ENCODE measurements at regions not wholly inside any gene's neighbourhood (a gene's known extent, or its start where the extent isn't known, plus 50 kb on each side); places are given as distances from the start of the nearest gene placed in this dataset.

GRCh38 chr13:70347947-70348620 is 239.8 kb upstream of the KLHL1 start:
- no peak overlapping the region for H3K4me3 Mint-ChIP-seq
- no peaks in the 10 kb centered on the region for H3K36me3 Mint-ChIP-seq (ENCODE audit: low read depth)
- peaks cover 12% of the 10 kb centered on the region for H3K9me3 Mint-ChIP-seq
- ChIA-PET CTCF (no interaction called here), POLR2A (no interaction called here)
- DNase-seq: no peak
- H3K4me1 Mint-ChIP-seq (ENCODE audit: low read depth): no peaks in the 10 kb centered on the region
- TF ChIP-seq CTCF (IDR thresholded peaks at IDR 0.05): no peak
- intact Hi-C loops (cut with micrococcal nuclease): no loop called here
- no peak for ATAC-seq
- no peak overlapping the region for H3K27ac Mint-ChIP-seq
- H3K27me3 Mint-ChIP-seq: no peaks in the 10 kb centered on the region

- H3K4me1 Mint-ChIP-seq (ENCODE audit: low read depth): no peaks in the 10 kb centered on the region
- DNase-seq (no peak), ATAC-seq (no peak)
- H3K27ac Mint-ChIP-seq: no peak overlapping the region
- H3K4me3 Mint-ChIP-seq: no peak overlapping the region
- intact Hi-C loops (cut with micrococcal nuclease): no loop called here
- TF ChIP-seq CTCF (IDR thresholded peaks at IDR 0.05): no peak
- no peaks in the 10 kb centered on the region for H3K27me3 Mint-ChIP-seq
- CTCF ChIA-PET: no interaction called here
- peaks cover 5% of the 10 kb centered on the region for H3K9me3 Mint-ChIP-seq
- no peaks in the 10 kb centered on the region for H3K36me3 Mint-ChIP-seq (ENCODE audit: low read depth)
- POLR2A ChIA-PET: no interaction called here
Measured at GRCh38 chr13:70339738-70340137, 231.5 kb upstream of the KLHL1 start.

GRCh38 chr13:70338609-70339008 is 230.4 kb upstream of the KLHL1 start:
- POLR2A ChIA-PET: no interaction called here
- no peak overlapping the region for H3K27ac Mint-ChIP-seq
- CTCF ChIA-PET: no interaction called here
- H3K36me3 Mint-ChIP-seq (ENCODE audit: low read depth): no peaks in the 10 kb centered on the region
- no peak for TF ChIP-seq CTCF (IDR thresholded peaks at IDR 0.05)
- no peak overlapping the region for H3K4me3 Mint-ChIP-seq
- H3K9me3 Mint-ChIP-seq: peaks cover 5% of the 10 kb centered on the region
- no peak for ATAC-seq
- intact Hi-C loops (cut with micrococcal nuclease): no loop called here
- DNase-seq: no peak
- H3K4me1 Mint-ChIP-seq (ENCODE audit: low read depth): no peaks in the 10 kb centered on the region
- H3K27me3 Mint-ChIP-seq: no peaks in the 10 kb centered on the region

- Mint-ChIP-seq H3K9me3 (peaks cover 3% of the 10 kb centered on the region), H3K36me3 (ENCODE audit: low read depth) (no peaks in the 10 kb centered on the region), H3K27ac (no peak overlapping the region), H3K4me1 (ENCODE audit: low read depth) (no peaks in the 10 kb centered on the region), H3K27me3 (no peaks in the 10 kb centered on the region), H3K4me3 (no peak overlapping the region)
- DNase-seq (no peak), ATAC-seq (no peak)
- ChIA-PET POLR2A (no interaction called here), CTCF (no interaction called here)
- TF ChIP-seq CTCF (IDR thresholded peaks at IDR 0.05): no peak
- intact Hi-C loops (cut with micrococcal nuclease): no loop called here
Measured at GRCh38 chr13:70336866-70337265, 228.6 kb upstream of the KLHL1 start.

DNA sequence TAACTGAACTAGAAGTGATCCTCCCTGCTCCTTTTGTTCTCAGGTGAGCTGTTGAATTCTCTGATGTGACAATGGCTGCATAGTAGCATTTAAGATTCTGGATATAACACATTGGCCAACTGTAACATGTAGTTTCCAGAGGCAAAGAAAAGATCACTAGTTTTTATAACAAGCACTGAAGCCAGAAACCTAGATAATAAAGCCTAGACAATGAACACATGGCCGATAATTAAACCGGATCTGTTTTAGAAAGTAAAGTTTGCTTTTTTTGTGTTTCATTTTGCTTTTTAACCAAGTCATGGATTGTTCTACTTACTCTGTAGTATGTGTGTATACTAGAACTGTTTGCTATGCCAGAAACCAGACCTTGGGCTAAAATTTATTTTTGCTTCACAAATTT is 225.5 kb upstream of the KLHL1 start:
- no peak for ATAC-seq
- H3K27ac Mint-ChIP-seq: no peak overlapping the region
- H3K4me3 Mint-ChIP-seq: no peak overlapping the region
- TF ChIP-seq CTCF (IDR thresholded peaks at IDR 0.05): no peak
- H3K36me3 Mint-ChIP-seq (ENCODE audit: low read depth): no peaks in the 10 kb centered on the region
- intact Hi-C loops (cut with micrococcal nuclease): no loop called here
- no peaks in the 10 kb centered on the region for H3K4me1 Mint-ChIP-seq (ENCODE audit: low read depth)
- CTCF ChIA-PET: no interaction called here
- POLR2A ChIA-PET: no interaction called here
- peaks cover 3% of the 10 kb centered on the region for H3K9me3 Mint-ChIP-seq
- no peaks in the 10 kb centered on the region for H3K27me3 Mint-ChIP-seq
- no peak for DNase-seq

All from activated CD8-positive, alpha-beta T cell treated with anti-CD3 and anti-CD28 coated beads for 36 hours (primary cell).